CD8-positive, alpha-beta memory T cell (primary cell): ENCODE measurements at regions not wholly inside any gene's neighbourhood (a gene's known extent, or its start where the extent isn't known, plus 50 kb on each side); places are given as distances from the start of the nearest gene placed in this dataset.

Experiments used
- CTCF ChIA-PET: fragments of 350-600 bp; sonication (Branson Sonifier 250); formaldehyde crosslinking; loops from one replicate; lab custom pipeline; 2021; ENCODE audit warnings: antibody characterized with exemption; lab: Charles Lee
- POLR2A ChIA-PET: fragments of 350-600 bp; sonication (Branson Sonifier 250); formaldehyde crosslinking; loops from one replicate; lab custom pipeline; 2021; ENCODE audit warnings: antibody characterized with exemption; lab: Charles Lee
- DNase-seq, 5 donors: peaks; one replicate each; pipeline versions ENCODE4 v3.0.0 to v3.0.0-alpha.2; 2020 to 2022; ENCODE audit warnings: mixed read lengths in 1 of 5
- H3K27ac ChIP-seq: one replicate; pipeline ENCODE4 v1.7.0; 2013; ENCODE audit warnings: low read depth, mild to moderate bottlenecking, low read length, moderate library complexity
- H3K27me3 ChIP-seq: 2 replicates; pipeline ENCODE4 v1.7.0; 2013; ENCODE audit warnings: low read length, mild to moderate bottlenecking; ENCODE audit not compliant: insufficient read depth, poor library complexity, severe bottlenecking
- H3K36me3 ChIP-seq: 2 replicates; pipeline ENCODE4 v1.7.0; 2013; ENCODE audit warnings: mild to moderate bottlenecking, low read length, moderate library complexity; ENCODE audit not compliant: insufficient read depth
- H3K4me1 ChIP-seq: 2 replicates; pipeline ENCODE4 v1.7.0; 2013; ENCODE audit warnings: mild to moderate bottlenecking, low read length, moderate library complexity; ENCODE audit not compliant: insufficient read depth
- H3K4me3 ChIP-seq: 2 replicates; pipeline ENCODE4 v1.7.0; 2013; ENCODE audit warnings: mild to moderate bottlenecking, low read length
- H3K9me3 ChIP-seq: 2 replicates; pipeline ENCODE4 v1.7.0; 2013; ENCODE audit warnings: mild to moderate bottlenecking, low read length
- H3K27ac Mint-ChIP-seq, 8 donors: one replicate each; pipeline ENCODE4 v1.8.0; 2020 to 2021; ENCODE audit warnings: mixed read lengths in 8 of 8, mild to moderate bottlenecking in 6 of 8, inconsistent platforms in 3 of 8, moderate library complexity in 3 of 8
- H3K27me3 Mint-ChIP-seq, 2 donors: one replicate each; pipeline ENCODE4 v1.8.0; 2020 to 2021; ENCODE audit warnings: mixed read lengths in 2 of 2, mild to moderate bottlenecking in 1 of 2, moderate library complexity in 1 of 2
- H3K36me3 Mint-ChIP-seq, 3 donors: one replicate each; pipeline ENCODE4 v1.8.0; 2020 to 2021; ENCODE audit warnings: mixed read lengths in 3 of 3, inconsistent platforms in 1 of 3, mild to moderate bottlenecking in 1 of 3
- H3K4me1 Mint-ChIP-seq, 3 donors: one replicate each; pipeline ENCODE4 v1.8.0; 2020 to 2021; ENCODE audit warnings: mixed read lengths in 3 of 3, inconsistent platforms in 1 of 3, mild to moderate bottlenecking in 1 of 3
- H3K4me3 Mint-ChIP-seq, 7 donors: one replicate each; pipeline ENCODE4 v1.8.0; 2020 to 2021; ENCODE audit warnings: mixed read lengths in 7 of 7, mild to moderate bottlenecking in 6 of 7, moderate library complexity in 4 of 7, inconsistent platforms in 2 of 7
- H3K9me3 Mint-ChIP-seq, 5 donors: one replicate each; pipeline ENCODE4 v1.8.0; 2020 to 2022; ENCODE audit warnings: mixed read lengths in 5 of 5, mild to moderate bottlenecking in 3 of 5, moderate library complexity in 2 of 5, inconsistent platforms in 1 of 5

- ChIA-PET POLR2A (no interaction called here), CTCF (no interaction called here)
- H3K4me1 ChIP-seq: no peaks in the 10 kb centered on the region
- no peaks in the 10 kb centered on the region for H3K4me1 Mint-ChIP-seq
- H3K4me3 ChIP-seq: no peak overlapping the region
- H3K9me3 ChIP-seq: no peaks in the 10 kb centered on the region
- DNase-seq: no peak
- H3K27me3 ChIP-seq: no peaks in the 10 kb centered on the region
- H3K27ac Mint-ChIP-seq: no peak overlapping the region
- peaks cover 3 to 9% of the 10 kb centered on the region in 2 donors for H3K27me3 Mint-ChIP-seq
- H3K36me3 ChIP-seq: no peaks in the 10 kb centered on the region
- H3K27ac ChIP-seq: no peak overlapping the region
- no peaks in the 10 kb centered on the region for H3K9me3 Mint-ChIP-seq
- H3K36me3 Mint-ChIP-seq: no peaks in the 10 kb centered on the region
- H3K4me3 Mint-ChIP-seq: no peak overlapping the region
These were observed 473.4 kb upstream of the UBE2E3 start for GRCh38 chr2:180507028-180507427.

- Histone ChIP-seq H3K4me1 (no peaks in the 10 kb centered on the region), H3K27me3 (no peaks in the 10 kb centered on the region), H3K27ac (no peak overlapping the region), H3K4me3 (no peak overlapping the region), H3K9me3 (no peaks in the 10 kb centered on the region), H3K36me3 (no peaks in the 10 kb centered on the region)
- Mint-ChIP-seq H3K27ac (no peak overlapping the region), H3K4me3 (no peak overlapping the region), H3K4me1 (no peaks in the 10 kb centered on the region), H3K36me3 (no peaks in the 10 kb centered on the region), H3K27me3 (peaks cover under 1 to 3% of the 10 kb centered on the region in 2 donors), H3K9me3 (no peaks in the 10 kb centered on the region)
- no peak for DNase-seq
- CTCF ChIA-PET: no interaction called here
- POLR2A ChIA-PET: no interaction called here
These were observed 475.2 kb upstream of the UBE2E3 start for GRCh38 chr2:180505203-180505602.

- Mint-ChIP-seq H3K27ac (no peak overlapping the region), H3K9me3 (peaks cover 4 to 13% (median 5%) of the 10 kb centered on the region in 5 donors), H3K4me1 (no peaks in the 10 kb centered on the region), H3K36me3 (peaks cover 0 to 9% (median 0%) of the 10 kb centered on the region in 3 donors), H3K27me3 (peaks cover 3 to 5% of the 10 kb centered on the region in 2 donors), H3K4me3 (no peak overlapping the region)
- Histone ChIP-seq H3K27me3 (no peaks in the 10 kb centered on the region), H3K27ac (no peak overlapping the region), H3K9me3 (no peaks in the 10 kb centered on the region), H3K4me1 (no peaks in the 10 kb centered on the region), H3K4me3 (no peak overlapping the region), H3K36me3 (no peaks in the 10 kb centered on the region)
- DNase-seq: no peak
- ChIA-PET POLR2A (no interaction called here), CTCF (no interaction called here)
These were observed 482.7 kb upstream of the UBE2E3 start for GRCh38 chr2:180497621-180498152.

- H3K4me3 ChIP-seq: no peak overlapping the region
- Mint-ChIP-seq H3K4me1 (no peaks in the 10 kb centered on the region), H3K4me3 (no peak overlapping the region), H3K27ac (peak overlapping the region in 1 of 8 donors; percentile 68), H3K36me3 (peaks cover 0 to 9% (median 0%) of the 10 kb centered on the region in 3 donors), H3K9me3 (peaks cover 10 to 13% (median 10%) of the 10 kb centered on the region in 5 donors), H3K27me3 (peaks cover 4 to 5% of the 10 kb centered on the region in 2 donors)
- no peak for DNase-seq
- ChIA-PET POLR2A (no interaction called here), CTCF (no interaction called here)
- no peak overlapping the region for H3K27ac ChIP-seq
- no peaks in the 10 kb centered on the region for H3K4me1 ChIP-seq
- H3K9me3 ChIP-seq: no peaks in the 10 kb centered on the region
- H3K36me3 ChIP-seq: no peaks in the 10 kb centered on the region
- no peaks in the 10 kb centered on the region for H3K27me3 ChIP-seq
These were observed 484.8 kb upstream of the UBE2E3 start for GRCh38 chr2:180495606-180496005.

GRCh38 chr2:180494286-180494685 lies 486.1 kb upstream of the UBE2E3 start:
- no peak overlapping the region for H3K27ac ChIP-seq
- CTCF ChIA-PET: no interaction called here
- peaks cover 0 to 9% (median 0%) of the 10 kb centered on the region in 3 donors for H3K36me3 Mint-ChIP-seq
- no peaks in the 10 kb centered on the region for H3K36me3 ChIP-seq
- peaks cover 4 to 5% of the 10 kb centered on the region in 2 donors for H3K27me3 Mint-ChIP-seq
- H3K4me1 Mint-ChIP-seq: no peaks in the 10 kb centered on the region
- H3K27me3 ChIP-seq: no peaks in the 10 kb centered on the region
- no peak overlapping the region for H3K4me3 Mint-ChIP-seq
- DNase-seq: no peak
- no peaks in the 10 kb centered on the region for H3K9me3 ChIP-seq
- no peak overlapping the region for H3K27ac Mint-ChIP-seq
- H3K4me1 ChIP-seq: no peaks in the 10 kb centered on the region
- H3K4me3 ChIP-seq: no peak overlapping the region
- POLR2A ChIA-PET: no interaction called here
- H3K9me3 Mint-ChIP-seq: peaks cover 11 to 19% (median 14%) of the 10 kb centered on the region in 5 donors

GRCh38 chr2:180482696-180483095 lies 475.6 kb upstream of the CWC22 start:
- H3K4me1 Mint-ChIP-seq: no peaks in the 10 kb centered on the region
- no peak overlapping the region for H3K27ac Mint-ChIP-seq
- H3K36me3 Mint-ChIP-seq: no peaks in the 10 kb centered on the region
- Histone ChIP-seq H3K36me3 (no peaks in the 10 kb centered on the region), H3K4me1 (no peaks in the 10 kb centered on the region), H3K27ac (no peak overlapping the region), H3K27me3 (no peaks in the 10 kb centered on the region), H3K4me3 (no peak overlapping the region), H3K9me3 (no peaks in the 10 kb centered on the region)
- no peak for DNase-seq
- H3K4me3 Mint-ChIP-seq: no peak overlapping the region
- H3K27me3 Mint-ChIP-seq: peaks cover 0 to 1% of the 10 kb centered on the region in 2 donors
- CTCF ChIA-PET: no interaction called here
- POLR2A ChIA-PET: no interaction called here
- H3K9me3 Mint-ChIP-seq: no peaks in the 10 kb centered on the region

- Histone ChIP-seq H3K36me3 (no peaks in the 10 kb centered on the region), H3K9me3 (no peaks in the 10 kb centered on the region), H3K4me1 (no peaks in the 10 kb centered on the region), H3K27ac (no peak overlapping the region), H3K27me3 (no peaks in the 10 kb centered on the region), H3K4me3 (no peak overlapping the region)
- H3K27me3 Mint-ChIP-seq: peaks cover 0 to 2% of the 10 kb centered on the region in 2 donors
- DNase-seq: no peak
- ChIA-PET CTCF (no interaction called here), POLR2A (no interaction called here)
- H3K36me3 Mint-ChIP-seq: no peaks in the 10 kb centered on the region
- no peaks in the 10 kb centered on the region for H3K9me3 Mint-ChIP-seq
- H3K27ac Mint-ChIP-seq: no peak overlapping the region
- no peaks in the 10 kb centered on the region for H3K4me1 Mint-ChIP-seq
- H3K4me3 Mint-ChIP-seq: no peak overlapping the region
These were observed 474.9 kb upstream of the CWC22 start for GRCh38 chr2:180481998-180482397.

GRCh38 chr2:180478883-180479282 lies 471.8 kb upstream of the CWC22 start:
- POLR2A ChIA-PET: no interaction called here

More at GRCh38 chr2:180478883-180479282, 471.8 kb upstream of the CWC22 start:
- H3K27me3 ChIP-seq: no peaks in the 10 kb centered on the region
- no peak overlapping the region for H3K4me3 Mint-ChIP-seq
- no peaks in the 10 kb centered on the region for H3K9me3 ChIP-seq
- H3K4me3 ChIP-seq: no peak overlapping the region
- no peak overlapping the region for H3K27ac Mint-ChIP-seq
- no peaks in the 10 kb centered on the region for H3K4me1 Mint-ChIP-seq
- DNase-seq: no peak
- CTCF ChIA-PET: no interaction called here
- H3K4me1 ChIP-seq: no peaks in the 10 kb centered on the region
- H3K36me3 Mint-ChIP-seq: no peaks in the 10 kb centered on the region
- H3K36me3 ChIP-seq: no peaks in the 10 kb centered on the region
- no peak overlapping the region for H3K27ac ChIP-seq
- H3K27me3 Mint-ChIP-seq: peaks cover 0 to 3% of the 10 kb centered on the region in 2 donors
- H3K9me3 Mint-ChIP-seq: no peaks in the 10 kb centered on the region
